GM19328 (cell line): ENCODE measurements at regions not wholly inside any gene's neighbourhood (a gene's known extent, or its start where the extent isn't known, plus 50 kb on each side); places are given as distances from the start of the nearest gene placed in this dataset.

ENCODE experiments used
- ATAC-seq: cut with Tn5 transposase; IDR thresholded peaks from one replicate; pipeline ENCODE4 v1.9.1; 2021; ENCODE audit warnings: mild to moderate bottlenecking, moderate library complexity; ENCODE audit not compliant: unreplicated experiment

GRCh38 chr2:60329225-60329624 is 224.2 kb downstream of the BCL11A start:
- no peak for ATAC-seq

DNA sequence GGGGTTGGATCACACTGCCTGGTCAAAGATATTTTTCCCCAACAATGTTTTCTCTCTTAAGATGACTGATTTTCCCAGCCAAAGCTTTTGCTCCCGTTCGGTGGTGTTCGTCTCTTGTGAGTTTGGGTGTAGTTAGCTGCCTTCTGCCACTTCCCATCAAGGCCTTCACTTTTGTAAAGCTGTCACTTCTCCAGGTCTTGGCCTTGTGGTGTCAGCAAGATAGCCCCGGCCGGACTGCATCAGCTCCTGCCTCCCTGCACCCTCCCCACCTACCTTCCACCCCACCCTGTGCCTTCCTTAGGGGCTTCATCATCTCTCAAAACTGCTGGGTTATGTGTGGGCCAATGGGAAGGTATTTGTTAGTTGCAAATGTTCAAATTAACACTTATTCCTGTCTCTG is 228.9 kb downstream of the BCL11A start:
- ATAC-seq = no peak

DNA sequence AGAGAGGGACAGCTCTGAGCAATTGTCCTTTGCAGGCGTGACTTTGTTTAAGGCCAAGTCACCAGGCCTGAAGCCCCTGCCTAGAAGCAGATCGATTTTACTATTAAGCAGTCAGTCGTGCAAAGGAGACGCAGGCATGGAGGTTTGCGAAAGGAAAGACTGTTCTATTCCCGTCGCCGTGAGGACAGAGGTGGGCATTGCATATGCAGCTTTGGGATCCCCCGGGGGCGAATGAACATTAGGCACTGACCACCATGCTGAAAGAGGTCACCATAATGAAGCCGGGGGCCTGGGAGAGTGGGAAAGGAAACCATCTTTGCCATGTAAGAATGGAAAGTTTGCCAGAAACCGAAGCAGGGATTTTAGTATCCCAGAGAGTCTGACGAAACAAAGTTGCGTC is 231.6 kb downstream of the BCL11A start:
- no peak for ATAC-seq

GRCh38 chr2:60320724-60321123 is 232.7 kb downstream of the BCL11A start:
- no peak for ATAC-seq

GRCh38 chr2:60319031-60319547 is 234.4 kb downstream of the BCL11A start:
- no peak for ATAC-seq

GRCh38 chr2:60318544-60318943 is 234.9 kb downstream of the BCL11A start:
- no peak for ATAC-seq

DNA sequence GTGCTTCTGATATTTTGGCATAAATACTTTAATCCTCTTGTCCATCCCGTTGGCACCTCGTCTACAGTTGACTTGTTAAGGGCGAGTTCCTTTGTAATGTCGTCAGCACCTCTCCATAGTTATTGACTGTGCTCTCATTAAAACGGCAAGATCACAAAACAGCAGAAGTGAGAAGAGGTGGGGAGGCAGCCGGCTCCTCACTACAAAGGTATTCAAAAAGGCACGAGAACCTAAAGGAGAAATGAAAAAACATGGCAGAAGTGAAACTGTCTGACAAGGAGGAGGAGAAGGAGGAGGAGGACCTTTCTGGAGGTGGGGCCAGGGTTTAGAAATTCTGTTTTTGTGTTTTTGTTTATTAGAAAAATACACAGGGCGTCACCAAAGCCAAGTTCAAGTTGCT is 235.6 kb downstream of the BCL11A start:
- peak; percentile 87 for ATAC-seq

- no peak for ATAC-seq
Observed at GRCh38 chr2:60317034-60317386, 236.4 kb downstream of the BCL11A start.

DNA sequence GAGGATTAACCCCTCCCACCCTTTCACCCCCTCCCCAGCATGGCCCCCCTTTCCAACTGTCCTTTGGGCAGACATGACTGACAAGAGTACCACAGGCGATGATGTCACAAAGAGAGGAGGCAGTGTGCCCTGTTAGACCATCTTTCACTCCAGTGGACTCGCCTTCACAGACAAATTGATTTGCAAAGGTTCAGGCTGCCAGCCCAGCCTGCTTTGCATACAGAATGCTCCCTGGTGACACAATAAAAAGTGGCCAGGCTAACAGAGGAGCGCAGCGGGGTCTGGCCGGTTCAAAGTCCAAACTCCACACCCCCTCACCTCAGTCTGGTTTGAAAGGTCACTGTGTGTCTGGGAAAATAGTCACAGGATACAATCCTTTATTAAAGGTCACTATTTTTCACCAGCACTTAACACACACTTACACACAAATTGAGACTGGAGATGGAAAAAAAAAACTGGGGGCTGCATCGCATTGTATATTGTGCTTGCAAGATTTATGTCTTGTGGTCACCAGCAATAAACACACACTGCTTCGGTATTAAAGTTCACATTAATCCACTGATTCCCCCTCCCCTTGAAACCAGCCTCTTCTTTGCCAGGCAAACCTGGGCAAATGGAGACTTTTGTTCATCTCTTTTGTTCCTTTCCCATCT is 236.9 kb downstream of the BCL11A start:
- ATAC-seq = no peak

GRCh38 chr2:60313470-60314172 is 239.8 kb downstream of the BCL11A start:
- ATAC-seq = no peak

DNA sequence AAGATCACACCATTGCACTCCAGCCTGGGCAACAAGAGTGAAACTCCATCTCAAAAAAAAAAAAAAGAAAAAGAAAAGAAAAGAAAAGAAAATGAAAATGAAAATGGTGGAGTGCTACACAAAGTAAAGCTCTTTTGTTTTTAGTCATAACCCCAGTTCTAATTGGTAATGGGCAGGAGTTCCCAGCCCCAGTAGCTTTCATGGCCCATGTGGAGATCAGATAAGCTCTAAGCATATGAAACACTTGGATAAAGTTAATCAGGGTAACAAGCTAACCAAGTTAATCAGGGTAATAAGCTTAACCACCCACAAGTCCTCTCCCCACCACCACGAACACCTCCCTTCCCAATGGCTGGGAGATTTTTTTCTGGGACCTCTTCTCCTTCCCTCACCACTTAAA is 240.8 kb downstream of the BCL11A start:
- peak; percentile 58 for ATAC-seq

GRCh38 chr2:60311524-60311923 is 241.9 kb downstream of the BCL11A start:
- no peak for ATAC-seq

GRCh38 chr2:60309941-60310660 is 243.4 kb downstream of the BCL11A start:
- ATAC-seq = no peak

GRCh38 chr2:60309336-60309735 is 244.1 kb downstream of the BCL11A start:
- no peak for ATAC-seq

- no peak for ATAC-seq
Observed at GRCh38 chr2:60306267-60306861, 247.1 kb downstream of the BCL11A start.

- no peak for ATAC-seq
Observed at GRCh38 chr2:60303680-60304079, 249.8 kb downstream of the BCL11A start.

DNA sequence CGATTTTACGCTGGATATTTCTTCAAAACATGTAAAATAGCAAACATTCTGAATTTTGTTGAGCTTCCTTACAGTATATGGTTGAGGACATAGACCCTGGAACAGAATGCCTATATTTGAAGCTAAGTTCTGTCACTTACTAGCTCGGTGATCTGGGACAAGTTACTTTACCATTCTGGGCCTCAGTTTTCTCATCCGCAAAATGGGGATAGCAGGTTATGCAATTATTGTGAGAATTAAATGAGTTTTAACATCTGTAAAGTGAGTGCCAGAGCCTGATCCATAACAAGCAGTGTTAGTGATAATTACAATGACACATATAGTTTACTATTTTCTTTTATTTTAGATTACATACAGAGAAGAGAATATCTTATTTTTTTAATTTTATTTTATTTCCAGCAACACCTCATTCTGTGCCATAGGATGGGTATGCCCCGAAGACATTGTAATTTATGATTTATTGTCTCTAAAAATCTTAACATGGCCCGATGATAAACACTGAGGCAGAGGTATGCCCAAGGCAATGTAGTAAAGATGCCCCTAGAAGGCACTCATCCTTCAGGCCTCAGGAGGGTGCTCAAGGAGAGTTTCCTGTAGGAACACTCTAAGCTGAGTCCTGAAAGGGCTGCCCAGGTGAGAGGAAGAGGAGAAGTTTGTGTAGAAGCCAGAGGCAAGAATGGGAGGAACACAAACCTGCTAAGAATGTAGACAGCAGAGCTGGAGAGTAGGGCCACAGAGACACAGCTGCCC is 250.9 kb downstream of the BCL11A start:
- no peak for ATAC-seq

GRCh38 chr2:60301726-60302125 is 251.7 kb downstream of the BCL11A start:
- ATAC-seq = no peak

GRCh38 chr2:60299179-60299578 is 254.3 kb downstream of the BCL11A start:
- no peak for ATAC-seq

DNA sequence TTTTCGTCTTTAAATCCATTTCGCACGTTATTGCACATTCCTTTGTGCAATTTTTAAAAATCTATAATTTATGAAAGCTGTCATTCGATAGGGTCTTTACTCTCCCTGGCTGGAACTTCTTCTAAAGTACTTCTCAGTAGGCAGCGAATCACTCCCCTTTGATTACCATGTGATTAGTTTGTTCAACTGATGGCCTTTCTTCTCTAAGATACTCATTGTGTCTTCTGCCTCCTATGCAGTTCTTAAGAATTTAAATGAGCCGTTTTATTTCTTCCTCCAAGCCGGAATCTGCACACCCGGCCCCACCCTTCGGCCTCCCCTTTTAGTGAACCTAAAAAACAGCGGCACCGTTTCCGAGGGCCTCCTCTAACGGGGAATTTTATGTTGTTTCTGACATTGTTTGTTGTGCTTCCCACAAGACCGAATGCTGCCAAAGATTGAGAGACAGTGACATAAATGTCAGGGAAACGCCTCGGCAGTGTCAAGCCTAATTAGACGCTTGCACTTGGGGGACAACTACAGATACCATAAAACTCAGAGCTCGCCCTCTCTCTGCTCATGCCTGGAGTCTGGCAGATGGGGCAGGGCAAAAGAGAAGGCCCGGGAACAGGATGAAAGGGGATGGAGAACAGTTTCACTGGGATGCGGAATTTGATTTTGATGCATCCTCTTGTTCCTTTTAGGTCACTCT is 255.3 kb downstream of the BCL11A start:
- ATAC-seq = no peak
